Activated CD4-positive, alpha-beta T cell treated with anti-CD3 and anti-CD28 coated beads for 36 hours (primary cell): ENCODE measurements at regions not wholly inside any gene's neighbourhood (a gene's known extent, or its start where the extent isn't known, plus 50 kb on each side); places are given as distances from the start of the nearest gene placed in this dataset.

Source experiments
- ATAC-seq: fragments of 200-7000 bp; cut with Tn5 transposase; one replicate; pipeline ENCODE4 v1.10.0; 2021; ENCODE audit warnings: mild to moderate bottlenecking, moderate library complexity
- CTCF ChIA-PET: fragments of 350-600 bp; sonication (Branson Sonifier 250); formaldehyde crosslinking; loops from one replicate; lab custom pipeline; 2021; ENCODE audit warnings: antibody characterized with exemption; lab: Charles Lee
- POLR2A ChIA-PET: fragments of 350-600 bp; sonication (Branson Sonifier 250); formaldehyde crosslinking; loops from one replicate; lab custom pipeline; 2021; ENCODE audit warnings: antibody characterized with exemption, inconsistent platforms; lab: Charles Lee
- DNase-seq: peaks from one replicate; pipeline ENCODE4 v3.0.0-alpha.2; 2020
- H3K27ac Mint-ChIP-seq: one replicate; pipeline ENCODE4 v1.8.0; 2021; ENCODE audit warnings: mixed read lengths
- H3K27me3 Mint-ChIP-seq: one replicate; pipeline ENCODE4 v1.8.0; 2021; ENCODE audit warnings: mixed read lengths
- H3K36me3 Mint-ChIP-seq: one replicate; pipeline ENCODE4 v1.8.0; 2021; ENCODE audit warnings: low read depth, mixed read lengths
- H3K4me1 Mint-ChIP-seq: one replicate; pipeline ENCODE4 v1.8.0; 2021; ENCODE audit warnings: mixed read lengths
- H3K4me3 Mint-ChIP-seq: one replicate; pipeline ENCODE4 v1.8.0; 2021; ENCODE audit warnings: mild to moderate bottlenecking, moderate library complexity, mixed read lengths
- H3K9me3 Mint-ChIP-seq: one replicate; pipeline ENCODE4 v1.8.0; 2021; ENCODE audit warnings: low read depth, mixed read lengths
- intact Hi-C, 2 experiments: fragments of 100-400 bp; cut with DNase I in 1 of 2; cut with micrococcal nuclease in 1 of 2; formaldehyde crosslinking; loops; one replicate each; pipeline versions ENCODE4 v1.14.2 to v1.15.1; 2022 to 2024; cut with DNase I, micrococcal nuclease

DNA sequence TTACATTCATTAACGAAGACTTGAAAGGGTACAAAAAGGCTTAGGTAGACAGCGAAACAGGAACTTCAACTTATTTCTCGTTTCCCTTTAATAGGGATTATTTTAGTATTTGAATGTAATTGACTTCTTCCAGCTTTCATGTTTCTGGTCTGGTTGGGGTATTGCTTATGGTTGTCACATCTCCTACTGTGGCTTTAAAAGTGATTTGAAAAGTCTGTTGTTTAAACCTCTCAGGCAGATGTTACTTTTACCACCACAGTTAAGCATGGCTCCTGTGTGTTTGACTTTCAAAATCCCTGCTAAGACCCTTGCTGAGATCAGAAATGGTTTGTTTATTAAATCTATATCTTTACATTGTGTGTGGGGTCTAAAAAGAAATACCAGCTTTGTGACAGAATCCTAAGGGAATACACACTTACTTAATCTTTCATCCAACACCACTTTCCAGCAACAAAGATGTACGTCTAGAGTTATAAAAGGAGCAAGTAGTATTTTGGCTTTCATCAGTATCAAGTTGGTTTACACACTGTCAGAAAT is 661.2 kb downstream of the FAT4 start:
- DNase-seq = no peak
- no peaks in the 10 kb centered on the region for H3K27me3 Mint-ChIP-seq
- no peaks in the 10 kb centered on the region for H3K36me3 Mint-ChIP-seq
- no peak overlapping the region for H3K27ac Mint-ChIP-seq
- peaks cover 2% of the 10 kb centered on the region for H3K9me3 Mint-ChIP-seq
- intact Hi-C loops = no loop called here
- POLR2A ChIA-PET = no interaction called here
- ATAC-seq = no peak
- CTCF ChIA-PET = no interaction called here
- H3K4me1 Mint-ChIP-seq = no peaks in the 10 kb centered on the region
- no peak overlapping the region for H3K4me3 Mint-ChIP-seq

DNA sequence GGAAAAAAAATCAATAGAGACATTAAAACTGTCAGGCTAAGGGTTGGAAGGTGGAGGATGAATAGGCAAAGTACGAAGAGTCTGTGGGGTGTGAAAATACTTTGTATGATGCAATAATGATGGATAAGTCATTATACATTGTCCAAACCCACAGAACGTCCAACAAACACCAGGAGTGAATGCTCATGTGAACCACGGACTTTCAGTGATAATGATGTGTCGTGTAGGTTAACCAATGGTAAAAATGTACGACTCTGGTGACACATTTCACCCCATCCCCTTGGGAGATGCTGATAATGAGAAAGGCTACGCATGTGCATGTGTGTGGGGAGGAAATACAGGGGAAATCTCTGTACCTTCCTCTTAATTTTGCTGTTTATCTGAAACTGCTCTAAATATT is 665.2 kb downstream of the FAT4 start:
- no peak for DNase-seq
- ATAC-seq = no peak
- H3K27ac Mint-ChIP-seq = no peak overlapping the region
- ChIA-PET POLR2A (no interaction called here), CTCF (no interaction called here)
- no peak overlapping the region for H3K4me3 Mint-ChIP-seq
- H3K4me1 Mint-ChIP-seq = no peaks in the 10 kb centered on the region
- H3K9me3 Mint-ChIP-seq = peaks cover 2% of the 10 kb centered on the region
- no peaks in the 10 kb centered on the region for H3K27me3 Mint-ChIP-seq
- intact Hi-C loops = no loop called here
- no peaks in the 10 kb centered on the region for H3K36me3 Mint-ChIP-seq

GRCh38 chr4:125983168-125983567 is 668.4 kb downstream of the FAT4 start:
- H3K27me3 Mint-ChIP-seq = no peaks in the 10 kb centered on the region
- H3K4me1 Mint-ChIP-seq = no peaks in the 10 kb centered on the region
- POLR2A ChIA-PET = no interaction called here
- no peak for ATAC-seq
- CTCF ChIA-PET = no interaction called here
- H3K4me3 Mint-ChIP-seq = no peak overlapping the region
- intact Hi-C loops = no loop called here
- no peaks in the 10 kb centered on the region for H3K36me3 Mint-ChIP-seq
- H3K9me3 Mint-ChIP-seq = no peaks in the 10 kb centered on the region
- H3K27ac Mint-ChIP-seq = no peak overlapping the region
- DNase-seq = no peak

DNA sequence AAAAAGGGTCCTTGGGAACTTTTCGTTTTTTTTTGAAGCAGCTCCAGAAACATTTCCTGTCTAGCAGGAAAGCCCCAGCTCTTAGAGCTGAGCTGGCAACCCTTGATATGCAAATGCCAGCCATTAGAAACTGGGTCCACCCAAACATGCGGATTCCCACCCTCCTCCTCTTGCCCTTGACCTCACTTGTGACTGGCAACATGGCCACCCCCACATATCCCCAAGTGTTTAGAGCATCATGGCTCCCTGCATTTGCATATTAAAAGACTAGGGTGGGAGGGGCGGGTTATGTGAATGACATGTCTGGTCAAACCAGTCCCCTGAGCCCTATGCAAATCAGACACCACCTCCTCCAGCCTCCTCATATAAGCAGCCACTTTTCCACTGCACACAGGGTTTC is 671.1 kb downstream of the FAT4 start:
- intact Hi-C loops = no loop called here
- ATAC-seq (no peak), DNase-seq (no peak)
- ChIA-PET CTCF (no interaction called here), POLR2A (no interaction called here)
- no peaks in the 10 kb centered on the region for H3K4me1 Mint-ChIP-seq
- no peaks in the 10 kb centered on the region for H3K36me3 Mint-ChIP-seq
- H3K27ac Mint-ChIP-seq = no peak overlapping the region
- no peak overlapping the region for H3K4me3 Mint-ChIP-seq
- H3K9me3 Mint-ChIP-seq = no peaks in the 10 kb centered on the region
- no peaks in the 10 kb centered on the region for H3K27me3 Mint-ChIP-seq

GRCh38 chr4:125986307-125986706 is 671.6 kb downstream of the FAT4 start:
- Mint-ChIP-seq H3K9me3 (no peaks in the 10 kb centered on the region), H3K4me1 (no peaks in the 10 kb centered on the region), H3K27me3 (no peaks in the 10 kb centered on the region), H3K27ac (no peak overlapping the region), H3K4me3 (no peak overlapping the region), H3K36me3 (no peaks in the 10 kb centered on the region)
- DNase-seq = no peak
- intact Hi-C loops = no loop called here
- ChIA-PET POLR2A (no interaction called here), CTCF (no interaction called here)
- no peak for ATAC-seq

DNA sequence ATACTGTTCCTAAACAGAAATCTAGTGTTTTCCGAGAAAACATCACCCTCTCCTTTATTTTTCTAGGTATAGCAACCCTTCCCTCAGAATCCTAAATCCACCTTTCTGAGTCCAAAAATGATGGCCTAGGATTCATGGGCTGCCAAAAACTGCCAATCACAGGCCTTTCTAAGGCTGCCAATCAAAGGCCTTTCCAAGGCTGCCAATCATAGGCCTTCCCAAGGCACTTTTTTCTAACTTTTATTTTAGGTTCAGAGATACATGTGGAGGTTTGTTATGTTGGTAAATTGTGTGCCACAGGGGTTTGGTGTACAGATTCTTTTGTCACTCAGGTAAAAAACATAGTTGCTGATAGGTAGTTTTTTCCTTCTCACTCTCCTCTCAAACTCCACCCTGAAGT is 673.7 kb downstream of the FAT4 start:
- Mint-ChIP-seq H3K4me1 (no peaks in the 10 kb centered on the region), H3K36me3 (no peaks in the 10 kb centered on the region), H3K4me3 (no peak overlapping the region), H3K9me3 (no peaks in the 10 kb centered on the region), H3K27me3 (no peaks in the 10 kb centered on the region), H3K27ac (no peak overlapping the region)
- intact Hi-C loops = no loop called here
- ChIA-PET POLR2A (no interaction called here), CTCF (no interaction called here)
- ATAC-seq (no peak), DNase-seq (no peak)

DNA sequence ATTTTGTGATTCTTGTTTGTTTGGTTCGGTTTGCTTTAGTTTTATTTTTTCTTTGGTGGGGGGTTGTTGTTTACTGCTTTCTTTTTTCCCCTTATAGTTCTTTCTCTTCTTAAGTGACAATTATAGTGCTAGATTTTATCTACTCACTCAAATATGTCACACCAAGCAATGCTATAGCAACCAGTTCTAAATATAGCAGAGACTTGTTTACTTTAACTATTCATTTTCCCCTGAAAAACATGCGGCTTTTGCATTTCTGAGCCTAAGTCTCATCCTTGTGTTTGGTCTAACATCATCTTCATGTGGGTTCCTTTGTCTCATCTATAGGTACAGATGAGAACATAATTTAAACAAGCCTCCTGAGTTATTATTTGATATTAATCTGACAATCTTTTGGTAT is 676.6 kb downstream of the FAT4 start:
- DNase-seq = no peak
- Mint-ChIP-seq H3K36me3 (no peaks in the 10 kb centered on the region), H3K9me3 (no peaks in the 10 kb centered on the region), H3K4me3 (no peak overlapping the region), H3K27me3 (no peaks in the 10 kb centered on the region), H3K27ac (no peak overlapping the region), H3K4me1 (no peaks in the 10 kb centered on the region)
- intact Hi-C loops = no loop called here
- no peak for ATAC-seq
- ChIA-PET CTCF (no interaction called here), POLR2A (no interaction called here)

DNA sequence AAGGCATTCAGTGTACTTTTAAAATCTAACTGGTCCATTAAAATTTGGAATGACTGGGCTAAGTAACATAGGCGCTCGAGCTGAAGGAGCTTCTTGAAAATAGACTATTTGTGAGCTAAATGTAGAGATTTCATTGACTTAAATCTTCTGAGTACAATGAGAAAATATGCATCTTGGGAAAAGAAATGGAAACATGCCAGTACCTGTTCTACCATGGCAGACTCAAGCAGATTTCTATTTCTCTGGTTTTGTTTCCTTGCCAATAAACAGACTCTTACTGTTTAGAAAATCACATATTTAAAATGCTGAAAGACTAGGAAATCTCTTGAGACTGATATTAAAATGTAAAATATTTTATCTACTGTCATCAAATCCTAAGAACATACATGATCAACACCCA is 678.1 kb downstream of the FAT4 start:
- ChIA-PET POLR2A (no interaction called here), CTCF (no interaction called here)
- no peak for DNase-seq
- no peak for ATAC-seq
- H3K4me3 Mint-ChIP-seq = no peak overlapping the region
- H3K9me3 Mint-ChIP-seq = no peaks in the 10 kb centered on the region
- no peak overlapping the region for H3K27ac Mint-ChIP-seq
- no peaks in the 10 kb centered on the region for H3K4me1 Mint-ChIP-seq
- H3K36me3 Mint-ChIP-seq = no peaks in the 10 kb centered on the region
- no peaks in the 10 kb centered on the region for H3K27me3 Mint-ChIP-seq
- intact Hi-C loops = no loop called here

GRCh38 chr4:125994024-125994423 is 679.3 kb downstream of the FAT4 start:
- no peak overlapping the region for H3K4me3 Mint-ChIP-seq
- ChIA-PET POLR2A (no interaction called here), CTCF (interaction anchor here (1.0 kb wide), 1 partner anchor 610 kb away, joined by 3 read pairs; no protein-coding TSS in a partner anchor)
- no peak for ATAC-seq
- H3K9me3 Mint-ChIP-seq = no peaks in the 10 kb centered on the region
- intact Hi-C loops = no loop called here
- H3K4me1 Mint-ChIP-seq = no peaks in the 10 kb centered on the region
- DNase-seq = no peak
- H3K36me3 Mint-ChIP-seq = no peaks in the 10 kb centered on the region
- H3K27ac Mint-ChIP-seq = no peak overlapping the region
- no peaks in the 10 kb centered on the region for H3K27me3 Mint-ChIP-seq

DNA sequence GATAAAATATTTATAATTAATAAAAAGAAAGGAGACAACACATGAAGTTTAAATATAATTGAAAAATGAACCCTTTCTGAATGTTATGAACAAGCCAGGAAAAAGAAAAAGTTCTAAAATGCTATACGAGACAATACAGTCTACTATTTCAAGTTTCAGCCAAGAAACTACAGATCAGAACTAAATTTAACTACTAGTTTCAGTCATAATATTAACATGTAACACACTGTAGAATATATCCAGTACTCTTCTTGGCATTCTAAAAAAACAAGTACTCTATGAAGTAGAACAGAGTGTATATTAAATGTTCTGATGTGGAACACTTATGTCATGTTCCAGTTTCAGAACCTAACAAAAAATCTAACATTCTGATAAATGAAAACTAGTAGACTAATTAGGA is 679.7 kb downstream of the FAT4 start:
- Mint-ChIP-seq H3K27ac (no peak overlapping the region), H3K4me3 (no peak overlapping the region), H3K36me3 (no peaks in the 10 kb centered on the region), H3K27me3 (no peaks in the 10 kb centered on the region), H3K9me3 (no peaks in the 10 kb centered on the region), H3K4me1 (no peaks in the 10 kb centered on the region)
- ChIA-PET POLR2A (no interaction called here), CTCF (interaction anchor here (1.0 kb wide), 1 partner anchor 609 kb away, joined by 3 read pairs; no protein-coding TSS in a partner anchor)
- intact Hi-C loops = no loop called here
- ATAC-seq (no peak), DNase-seq (no peak)

DNA sequence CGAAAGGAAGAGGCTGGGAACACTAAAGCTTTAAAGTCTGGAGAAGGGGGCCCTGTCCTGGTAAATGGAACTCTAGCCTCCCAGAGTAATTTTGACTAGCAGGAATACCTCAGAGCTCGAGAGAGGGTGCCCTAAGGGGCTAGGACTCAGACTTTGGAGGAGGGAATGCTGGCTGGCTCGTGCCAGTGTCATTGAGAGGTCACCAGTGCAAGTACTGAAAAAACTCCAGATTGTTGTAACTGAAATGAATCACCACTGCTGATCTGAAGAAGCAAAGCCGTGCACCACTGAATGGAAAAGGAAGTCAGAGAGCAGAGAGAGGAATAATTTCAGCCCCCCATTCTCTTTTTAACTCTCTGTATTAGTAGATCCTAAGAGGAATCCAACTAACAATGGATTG is 690.2 kb downstream of the FAT4 start:
- no peaks in the 10 kb centered on the region for H3K27me3 Mint-ChIP-seq
- intact Hi-C loops = no loop called here
- H3K27ac Mint-ChIP-seq = no peak overlapping the region
- H3K36me3 Mint-ChIP-seq = no peaks in the 10 kb centered on the region
- ChIA-PET POLR2A (no interaction called here), CTCF (no interaction called here)
- no peaks in the 10 kb centered on the region for H3K4me1 Mint-ChIP-seq
- DNase-seq = no peak
- no peaks in the 10 kb centered on the region for H3K9me3 Mint-ChIP-seq
- no peak overlapping the region for H3K4me3 Mint-ChIP-seq
- no peak for ATAC-seq

DNA sequence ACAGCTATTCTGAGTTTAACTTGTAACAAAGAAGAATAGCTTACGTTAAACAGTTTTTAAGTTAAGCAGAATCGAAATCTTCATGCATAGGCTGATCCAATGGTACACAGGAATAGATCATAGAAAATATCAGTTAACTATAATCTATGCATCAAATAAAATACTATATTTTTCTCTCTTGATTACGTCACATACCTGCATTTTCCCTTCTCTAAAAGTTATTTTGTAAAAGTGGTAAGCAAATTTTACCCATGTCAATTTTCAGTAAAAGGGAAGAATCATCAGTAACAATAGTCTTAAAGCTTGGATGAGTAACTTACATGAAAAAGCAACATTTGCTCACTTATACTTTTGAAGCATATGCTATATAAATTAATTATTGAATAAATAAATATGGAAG is 692.4 kb downstream of the FAT4 start:
- Mint-ChIP-seq H3K4me3 (no peak overlapping the region), H3K27me3 (no peaks in the 10 kb centered on the region), H3K36me3 (no peaks in the 10 kb centered on the region), H3K27ac (no peak overlapping the region), H3K4me1 (no peaks in the 10 kb centered on the region), H3K9me3 (peaks cover 6% of the 10 kb centered on the region)
- ATAC-seq (no peak), DNase-seq (no peak)
- POLR2A ChIA-PET = no interaction called here
- CTCF ChIA-PET = no interaction called here
- intact Hi-C loops = no loop called here
